GM12878 (cell line): ENCODE measurements at regions not wholly inside any gene's neighbourhood (a gene's known extent, or its start where the extent isn't known, plus 50 kb on each side); places are given as distances from the start of the nearest gene placed in this dataset.

ENCODE experiments used
- ATAC-seq: fragments of 200-7000 bp; cut with Tn5 transposase; 3 replicates; pipeline ENCODE4 v1.9.1; 2020; ENCODE audit warnings: mild to moderate bottlenecking, moderate library complexity
- BruUV-seq: library from RNA; stranded (reverse); fragments of 400-500 nt; replicated peaks from 2 replicates; lab custom pipeline; 2021; lab: Mats Ljungman, UMichigan
- CTCF ChIA-PET: fragments of 300-600 bp; sonication (Branson Sonifier 250); formaldehyde crosslinking; extraction: SDS; loops from one replicate; lab custom pipeline; 2021; ENCODE audit warnings: inconsistent platforms; lab: Yijun Ruan, JAX
- POLR2A ChIA-PET: fragments of 350-600 bp; formaldehyde crosslinking; extraction: SDS; loops from one replicate; lab custom pipeline; 2021; ENCODE audit warnings: inconsistent platforms; lab: Charles Lee
- RAD21 ChIA-PET: fragments of 300-600 bp; sonication (Branson Sonifier 250); formaldehyde crosslinking; loops from one replicate; lab custom pipeline; 2023; ENCODE audit warnings: antibody characterized with exemption; ENCODE audit not compliant: unreplicated experiment; lab: Charles Lee
- SMC1A ChIA-PET: fragments of 300-600 bp; sonication (Branson Sonifier 250); formaldehyde crosslinking; loops from one replicate; lab custom pipeline; 2023; ENCODE audit not compliant: unreplicated experiment, uncharacterized antibody; lab: Charles Lee
- DNase-seq: peaks from one replicate; pipeline ENCODE4 v3.0.0-alpha.2; 2011; ENCODE audit warnings: low read depth, low spot score
- FAIRE-seq: peaks from 3 replicates; lab custom pipeline; 2011; peaks lifted over from hg19 to GRCh38; lab: Jason Lieb, UNC
- H2AFZ ChIP-seq: 2 replicates; pipeline ENCODE4 v1.6.0; 2011; ENCODE audit warnings: low read depth, low read length, control low read depth; ENCODE audit not compliant: control insufficient read depth
- H3K27ac ChIP-seq: 2 replicates; pipeline ENCODE4 v1.5.1; 2011; ENCODE audit warnings: control low read depth; ENCODE audit not compliant: control insufficient read depth, insufficient read depth
- H3K27me3 ChIP-seq, 2 experiments: replicated peaks in 1 of 2; 2 replicates each; pipeline versions ENCODE4 v1.6.0 to v1.6.1; 2011; ENCODE audit warnings: low read length in 1 of 2; ENCODE audit not compliant: control insufficient read depth in 2 of 2, insufficient read depth in 2 of 2
- H3K36me3 ChIP-seq, 2 experiments: 2 replicates each; pipeline ENCODE4 v1.5.1; 2011; ENCODE audit warnings: low read length in 1 of 2; ENCODE audit not compliant: control insufficient read depth in 2 of 2, insufficient read depth in 2 of 2
- H3K4me1 ChIP-seq: 2 replicates; pipeline ENCODE4 v1.6.1; 2011; ENCODE audit warnings: mild to moderate bottlenecking, low read length, moderate library complexity, mixed read lengths; ENCODE audit not compliant: control insufficient read depth, insufficient read depth
- H3K4me2 ChIP-seq: 2 replicates; pipeline ENCODE4 v1.6.0; 2011; ENCODE audit warnings: control low read depth; ENCODE audit not compliant: control insufficient read depth, insufficient read depth
- H3K4me3 ChIP-seq: fragments of 200-600 bp; sonication (generic); 2 replicates; pipeline ENCODE4 v1.5.1; 2016
- H3K79me2 ChIP-seq: 2 replicates; pipeline ENCODE4 v1.6.0; 2011; ENCODE audit warnings: low read length; ENCODE audit not compliant: control insufficient read depth, insufficient read depth
- H3K9ac ChIP-seq: 2 replicates; pipeline ENCODE4 v1.8.0; 2011; ENCODE audit warnings: low read length, control low read depth, mixed read lengths; ENCODE audit not compliant: control insufficient read depth, insufficient read depth
- H3K9me3 ChIP-seq: replicated peaks from 3 replicates; pipeline ENCODE4 v1.5.1; 2011; ENCODE audit warnings: mild to moderate bottlenecking, low read length; ENCODE audit not compliant: control insufficient read depth, insufficient read depth
- H4K20me1 ChIP-seq: 2 replicates; pipeline ENCODE4 v1.6.0; 2011; ENCODE audit not compliant: control insufficient read depth, insufficient read depth
- CBFB ChIP-seq: IDR thresholded peaks from 2 replicates; pipeline ENCODE4 v1.6.1; 2016; ENCODE audit warnings: antibody characterized with exemption, low read depth
- CBX3 ChIP-seq: fragments of 200-600 bp; sonication (generic); IDR thresholded peaks from 2 replicates; pipeline ENCODE4 v1.6.1; 2016; ENCODE audit warnings: low read depth, borderline replicate concordance
- EGR1 ChIP-seq, 2 experiments: IDR thresholded peaks; 1 replicate in 1 of 2; 2 replicates in 1 of 2; pipeline ENCODE4 v1.6.1; 2011 to 2012; ENCODE audit warnings: low read depth in 2 of 2, low read length in 2 of 2, borderline replicate concordance in 1 of 2, mild to moderate bottlenecking in 1 of 2, moderate library complexity in 1 of 2
- FOS ChIP-seq: IDR thresholded peaks from 3 replicates; pipeline ENCODE4 v1.6.1; 2011; ENCODE audit warnings: borderline replicate concordance; ENCODE audit not compliant: insufficient read length; ENCODE audit errors: extremely low read depth
- POLR2A ChIP-seq: IDR thresholded peaks from 2 replicates; pipeline ENCODE4 v1.6.1; 2011; ENCODE audit warnings: low read depth, mild to moderate bottlenecking, low read length
- SMAD5 ChIP-seq: IDR thresholded peaks from 2 replicates; pipeline ENCODE4 v1.6.1; 2016; ENCODE audit warnings: antibody characterized with exemption, low read depth
- SMC3 ChIP-seq: IDR thresholded peaks from 2 replicates; pipeline ENCODE4 v1.6.1; 2011; ENCODE audit warnings: low read length, improper control_type of control experiment, borderline replicate concordance
- SRF ChIP-seq, 2 experiments: IDR thresholded peaks; 2 replicates each; pipeline ENCODE4 v1.6.1; 2011; ENCODE audit warnings: low read depth in 2 of 2, low read length in 2 of 2, mild to moderate bottlenecking in 1 of 2, moderate library complexity in 1 of 2
- SUPT20H ChIP-seq: IDR thresholded peaks from 2 replicates; pipeline ENCODE4 v1.6.1; 2011; ENCODE audit warnings: low read depth, mild to moderate bottlenecking, low read length, moderate library complexity, borderline replicate concordance; ENCODE audit not compliant: control insufficient read depth
- TCF7 ChIP-seq: IDR thresholded peaks from 2 replicates; pipeline ENCODE4 v1.6.1; 2014; ENCODE audit warnings: antibody characterized with exemption, borderline replicate concordance
- YY1 ChIP-seq: IDR thresholded peaks from 2 replicates; pipeline ENCODE4 v1.6.1; 2011; ENCODE audit warnings: low read depth, mild to moderate bottlenecking, low read length
- WGBS: methylation state at CpG from one replicate; pipeline ENCODE4 v1.1.6; 2016; ENCODE audit warnings: low lambda C conversion rate; ENCODE audit not compliant: insufficient replicate concordance, insufficient coverage; ENCODE audit errors: missing lambda C conversion rate; 5-methylcytosine and 5-hydroxymethylcytosine counted together
- in situ Hi-C: fragments of 300-500 bp; cut with MboI; formaldehyde crosslinking; loops from 9 replicates; pipeline ENCODE4 v1.14.3; 2018; ENCODE audit warnings: mixed read lengths
- intact Hi-C: fragments of 100-400 bp; cut with micrococcal nuclease; formaldehyde crosslinking; loops from one replicate; pipeline ENCODE4 v1.14.2; 2022; ENCODE audit not compliant: unreplicated experiment
- TF ChIP-seq, protein P1 (sequence below): fragments of 450-650 bp; IDR thresholded peaks from 2 replicates; pipeline ENCODE4 v1.6.1; 2017; ENCODE audit warnings: mild to moderate bottlenecking, moderate library complexity
- TF ChIP-seq, protein P2 (sequence below): IDR thresholded peaks from 2 replicates; pipeline ENCODE4 v1.6.1; 2012; ENCODE audit warnings: low read depth, low read length, improper control_type of control experiment
- TF ChIP-seq, protein P3 (sequence below): fragments of 450-650 bp; IDR thresholded peaks from 2 replicates; pipeline ENCODE4 v1.6.1; 2017; ENCODE audit warnings: antibody characterized with exemption, mild to moderate bottlenecking, moderate library complexity

DNA sequence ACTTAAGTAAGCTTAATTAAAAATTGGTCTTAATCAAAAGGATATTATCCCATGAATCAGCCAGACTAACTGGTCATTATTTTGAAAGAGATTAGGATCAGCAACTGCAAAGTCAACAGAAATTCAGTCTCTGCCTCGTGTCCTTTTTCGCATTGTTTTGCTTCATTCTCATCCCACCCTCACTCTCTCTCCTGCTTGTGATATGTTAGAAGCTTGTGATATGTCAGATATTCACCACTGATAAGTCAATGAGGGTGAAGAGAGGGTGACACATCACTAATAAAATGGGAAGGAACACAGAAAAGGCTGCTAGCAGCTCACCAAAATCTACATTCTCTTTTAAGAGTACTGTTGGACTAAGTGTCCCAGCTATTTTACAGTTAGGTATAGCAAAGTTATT, 146.1 kb downstream of the SUCNR1 start:
- no TSS peak for BruUV-seq
- TF ChIP-seq SMAD5 (no peak), TCF7 (no peak), FOS (no peak), POLR2A (no peak), CBFB (no peak), YY1 (no peak), SMC3 (no peak), CBX3 (no peak), SUPT20H (no peak), EGR1 (IDR thresholded peaks at IDR 0.05; ENCODE audit: borderline replicate concordance in 1 of 2, low read depth in 2 of 2, low read length in 2 of 2) (no peak), SRF (IDR thresholded peaks at IDR 0.05; ENCODE audit: low read depth in 2 of 2, low read length in 2 of 2) (no peak)
- TF ChIP-seq, protein P1, sequence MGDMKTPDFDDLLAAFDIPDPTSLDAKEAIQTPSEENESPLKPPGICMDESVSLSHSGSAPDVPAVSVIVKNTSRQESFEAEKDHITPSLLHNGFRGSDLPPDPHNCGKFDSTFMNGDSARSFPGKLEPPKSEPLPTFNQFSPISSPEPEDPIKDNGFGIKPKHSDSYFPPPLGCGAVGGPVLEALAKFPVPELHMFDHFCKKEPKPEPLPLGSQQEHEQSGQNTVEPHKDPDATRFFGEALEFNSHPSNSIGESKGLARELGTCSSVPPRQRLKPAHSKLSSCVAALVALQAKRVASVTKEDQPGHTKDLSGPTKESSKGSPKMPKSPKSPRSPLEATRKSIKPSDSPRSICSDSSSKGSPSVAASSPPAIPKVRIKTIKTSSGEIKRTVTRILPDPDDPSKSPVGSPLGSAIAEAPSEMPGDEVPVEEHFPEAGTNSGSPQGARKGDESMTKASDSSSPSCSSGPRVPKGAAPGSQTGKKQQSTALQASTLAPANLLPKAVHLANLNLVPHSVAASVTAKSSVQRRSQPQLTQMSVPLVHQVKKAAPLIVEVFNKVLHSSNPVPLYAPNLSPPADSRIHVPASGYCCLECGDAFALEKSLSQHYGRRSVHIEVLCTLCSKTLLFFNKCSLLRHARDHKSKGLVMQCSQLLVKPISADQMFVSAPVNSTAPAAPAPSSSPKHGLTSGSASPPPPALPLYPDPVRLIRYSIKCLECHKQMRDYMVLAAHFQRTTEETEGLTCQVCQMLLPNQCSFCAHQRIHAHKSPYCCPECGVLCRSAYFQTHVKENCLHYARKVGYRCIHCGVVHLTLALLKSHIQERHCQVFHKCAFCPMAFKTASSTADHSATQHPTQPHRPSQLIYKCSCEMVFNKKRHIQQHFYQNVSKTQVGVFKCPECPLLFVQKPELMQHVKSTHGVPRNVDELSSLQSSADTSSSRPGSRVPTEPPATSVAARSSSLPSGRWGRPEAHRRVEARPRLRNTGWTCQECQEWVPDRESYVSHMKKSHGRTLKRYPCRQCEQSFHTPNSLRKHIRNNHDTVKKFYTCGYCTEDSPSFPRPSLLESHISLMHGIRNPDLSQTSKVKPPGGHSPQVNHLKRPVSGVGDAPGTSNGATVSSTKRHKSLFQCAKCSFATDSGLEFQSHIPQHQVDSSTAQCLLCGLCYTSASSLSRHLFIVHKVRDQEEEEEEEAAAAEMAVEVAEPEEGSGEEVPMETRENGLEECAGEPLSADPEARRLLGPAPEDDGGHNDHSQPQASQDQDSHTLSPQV, result no peak
- TF ChIP-seq, protein P2, sequence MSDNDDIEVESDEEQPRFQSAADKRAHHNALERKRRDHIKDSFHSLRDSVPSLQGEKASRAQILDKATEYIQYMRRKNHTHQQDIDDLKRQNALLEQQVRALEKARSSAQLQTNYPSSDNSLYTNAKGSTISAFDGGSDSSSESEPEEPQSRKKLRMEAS, result no peak
- TF ChIP-seq, protein P3, sequence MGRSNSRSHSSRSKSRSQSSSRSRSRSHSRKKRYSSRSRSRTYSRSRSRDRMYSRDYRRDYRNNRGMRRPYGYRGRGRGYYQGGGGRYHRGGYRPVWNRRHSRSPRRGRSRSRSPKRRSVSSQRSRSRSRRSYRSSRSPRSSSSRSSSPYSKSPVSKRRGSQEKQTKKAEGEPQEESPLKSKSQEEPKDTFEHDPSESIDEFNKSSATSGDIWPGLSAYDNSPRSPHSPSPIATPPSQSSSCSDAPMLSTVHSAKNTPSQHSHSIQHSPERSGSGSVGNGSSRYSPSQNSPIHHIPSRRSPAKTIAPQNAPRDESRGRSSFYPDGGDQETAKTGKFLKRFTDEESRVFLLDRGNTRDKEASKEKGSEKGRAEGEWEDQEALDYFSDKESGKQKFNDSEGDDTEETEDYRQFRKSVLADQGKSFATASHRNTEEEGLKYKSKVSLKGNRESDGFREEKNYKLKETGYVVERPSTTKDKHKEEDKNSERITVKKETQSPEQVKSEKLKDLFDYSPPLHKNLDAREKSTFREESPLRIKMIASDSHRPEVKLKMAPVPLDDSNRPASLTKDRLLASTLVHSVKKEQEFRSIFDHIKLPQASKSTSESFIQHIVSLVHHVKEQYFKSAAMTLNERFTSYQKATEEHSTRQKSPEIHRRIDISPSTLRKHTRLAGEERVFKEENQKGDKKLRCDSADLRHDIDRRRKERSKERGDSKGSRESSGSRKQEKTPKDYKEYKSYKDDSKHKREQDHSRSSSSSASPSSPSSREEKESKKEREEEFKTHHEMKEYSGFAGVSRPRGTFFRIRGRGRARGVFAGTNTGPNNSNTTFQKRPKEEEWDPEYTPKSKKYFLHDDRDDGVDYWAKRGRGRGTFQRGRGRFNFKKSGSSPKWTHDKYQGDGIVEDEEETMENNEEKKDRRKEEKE, result no peak

More for the DNA sequence above, 146.1 kb downstream of the SUCNR1 start:
- in situ Hi-C loops (no loop called here), intact Hi-C loops (no loop called here)
- no peak overlapping the region for H3K4me2 ChIP-seq
- DNase-seq (no peak), ATAC-seq (no peak), FAIRE-seq (no peak)
- no peak overlapping the region for H3K4me3 ChIP-seq
- no peaks in the 10 kb centered on the region for H3K79me2 ChIP-seq
- 83% methylated on average over 2 of the region's 2 CpGs for WGBS
- RAD21 ChIA-PET, result no interaction called here
- no peak overlapping the region for H3K27ac ChIP-seq
- H2AFZ ChIP-seq, result no peak overlapping the region
- SMC1A ChIA-PET, result interaction anchor here (1.3 kb wide), 1 partner anchor 159 kb away, joined by 3 read pairs; no protein-coding TSS in a partner anchor
- H3K9ac ChIP-seq, result no peak overlapping the region
- CTCF ChIA-PET, result interaction anchor here (1.0 to 1.5 kb wide), 2 partner anchors 11 to 35 kb away, joined by 3 to 4 read pairs; no protein-coding TSS in a partner anchor
- H3K36me3 ChIP-seq, result no peaks in the 10 kb centered on the region
- no peaks in the 10 kb centered on the region; a peak in 1 of 4 replicates for H3K27me3 ChIP-seq
- no peaks in the 10 kb centered on the region for H4K20me1 ChIP-seq
- H3K9me3 ChIP-seq, result no peaks in the 10 kb centered on the region
- POLR2A ChIA-PET, result no interaction called here
- H3K4me1 ChIP-seq, result no peaks in the 10 kb centered on the region
